PC-9 (cell line): ENCODE measurements at regions not wholly inside any gene's neighbourhood (a gene's known extent, or its start where the extent isn't known, plus 50 kb on each side); places are given as distances from the start of the nearest gene placed in this dataset.
"Not testable (repeated sequence)": the region's sequence is repeated elsewhere in the genome, so short reads cannot be mapped to it uniquely, and the experiment has no call there.

ENCODE experiments used
- BruUV-seq: library from RNA; stranded (reverse); fragments of 400-500 nt; replicated peaks from 2 replicates; lab custom pipeline; 2021; lab: Mats Ljungman, UMichigan
- CTCF ChIA-PET: fragments of 300-600 bp; sonication (Branson Sonifier 250); formaldehyde crosslinking; loops from one replicate; lab custom pipeline; 2022; ENCODE audit warnings: antibody characterized with exemption; lab: Charles Lee
- POLR2A ChIA-PET: fragments of 300-600 bp; sonication (Branson Sonifier 250); formaldehyde crosslinking; loops from one replicate; lab custom pipeline; 2022; ENCODE audit warnings: antibody characterized with exemption; ENCODE audit not compliant: unreplicated experiment; lab: Charles Lee
- DNase-seq, 2 experiments: peaks; one replicate each; pipeline versions ENCODE4 v3.0.0 to v3.0.0-alpha.2; 2015 to 2022; ENCODE audit warnings: mixed read lengths in 1 of 2
- H2AFZ ChIP-seq: fragments of 200-600 bp; sonication (generic); 2 replicates; pipeline ENCODE4 v1.8.1; 2017; ENCODE audit warnings: antibody characterized with exemption
- H3F3A ChIP-seq: fragments of 200-600 bp; sonication (generic); 2 replicates; pipeline ENCODE4 v1.8.1; 2017; ENCODE audit warnings: antibody characterized with exemption, mild to moderate bottlenecking, low read depth; ENCODE audit not compliant: insufficient read depth
- H3K27ac ChIP-seq: fragments of 200-600 bp; sonication (generic); 2 replicates; pipeline ENCODE4 v1.6.1; 2016; ENCODE audit warnings: mixed run types
- H3K27me3 ChIP-seq: fragments of 200-600 bp; sonication (generic); 2 replicates; pipeline ENCODE4 v1.6.1; 2016; ENCODE audit warnings: low read depth, mixed run types; ENCODE audit not compliant: insufficient read depth
- H3K36me3 ChIP-seq: fragments of 200-600 bp; sonication (generic); 2 replicates; pipeline ENCODE4 v1.6.1; 2016; ENCODE audit warnings: low read depth, mixed run types
- H3K4me1 ChIP-seq: fragments of 200-600 bp; sonication (generic); replicated peaks from 2 replicates; pipeline ENCODE4 v1.6.1; 2016; ENCODE audit warnings: mixed run types; ENCODE audit not compliant: insufficient read depth
- H3K4me2 ChIP-seq: fragments of 200-600 bp; sonication (generic); 2 replicates; pipeline ENCODE4 v1.6.1; 2017; ENCODE audit warnings: mixed run types
- H3K4me3 ChIP-seq: fragments of 200-600 bp; sonication (generic); 2 replicates; pipeline ENCODE4 v1.6.1; 2016; ENCODE audit warnings: mixed run types
- H3K79me2 ChIP-seq: fragments of 200-600 bp; sonication (generic); 2 replicates; pipeline ENCODE4 v1.6.1; 2017; ENCODE audit warnings: low read depth, mixed run types
- H3K9me2 ChIP-seq: fragments of 200-600 bp; sonication (generic); 2 replicates; pipeline ENCODE4 v1.8.1; 2017; ENCODE audit warnings: mild to moderate bottlenecking; ENCODE audit not compliant: insufficient read depth
- H3K9me3 ChIP-seq: fragments of 200-600 bp; sonication (generic); 2 replicates; pipeline ENCODE4 v1.8.1; 2016; ENCODE audit warnings: low read depth; ENCODE audit not compliant: insufficient read depth
- H4K20me1 ChIP-seq: fragments of 200-600 bp; sonication (generic); 2 replicates; pipeline ENCODE4 v1.8.1; 2017; ENCODE audit not compliant: insufficient read depth
- EZH2 ChIP-seq: fragments of 200-600 bp; sonication (generic); IDR thresholded peaks from 2 replicates; pipeline ENCODE4 v1.8.0; 2017; ENCODE audit warnings: antibody characterized with exemption, low read depth
- intact Hi-C: fragments of 100-400 bp; cut with micrococcal nuclease; formaldehyde crosslinking; loops from one replicate; pipeline ENCODE4 v1.10.0; 2022; ENCODE audit not compliant: unreplicated experiment
- TF ChIP-seq, protein P1 (sequence below): fragments of 200-600 bp; sonication (generic); conservative IDR thresholded peaks from 2 replicates; pipeline ENCODE4 v1.6.1; 2017; ENCODE audit warnings: mixed run types, antibody characterized with exemption, mild to moderate bottlenecking, moderate library complexity

- H3K9me2 ChIP-seq, H3K36me3 ChIP-seq, H3K79me2 ChIP-seq, H2AFZ ChIP-seq, H3K9me3 ChIP-seq, CTCF ChIA-PET, H3K4me3 ChIP-seq, H3K4me1 ChIP-seq, BruUV-seq, POLR2A ChIA-PET, H3K27ac ChIP-seq, H3F3A ChIP-seq, intact Hi-C loops, H4K20me1 ChIP-seq: not testable (repeated sequence)
- peak in 1 of 2 experiments; percentile 28 for DNase-seq
- TF ChIP-seq, protein P1, sequence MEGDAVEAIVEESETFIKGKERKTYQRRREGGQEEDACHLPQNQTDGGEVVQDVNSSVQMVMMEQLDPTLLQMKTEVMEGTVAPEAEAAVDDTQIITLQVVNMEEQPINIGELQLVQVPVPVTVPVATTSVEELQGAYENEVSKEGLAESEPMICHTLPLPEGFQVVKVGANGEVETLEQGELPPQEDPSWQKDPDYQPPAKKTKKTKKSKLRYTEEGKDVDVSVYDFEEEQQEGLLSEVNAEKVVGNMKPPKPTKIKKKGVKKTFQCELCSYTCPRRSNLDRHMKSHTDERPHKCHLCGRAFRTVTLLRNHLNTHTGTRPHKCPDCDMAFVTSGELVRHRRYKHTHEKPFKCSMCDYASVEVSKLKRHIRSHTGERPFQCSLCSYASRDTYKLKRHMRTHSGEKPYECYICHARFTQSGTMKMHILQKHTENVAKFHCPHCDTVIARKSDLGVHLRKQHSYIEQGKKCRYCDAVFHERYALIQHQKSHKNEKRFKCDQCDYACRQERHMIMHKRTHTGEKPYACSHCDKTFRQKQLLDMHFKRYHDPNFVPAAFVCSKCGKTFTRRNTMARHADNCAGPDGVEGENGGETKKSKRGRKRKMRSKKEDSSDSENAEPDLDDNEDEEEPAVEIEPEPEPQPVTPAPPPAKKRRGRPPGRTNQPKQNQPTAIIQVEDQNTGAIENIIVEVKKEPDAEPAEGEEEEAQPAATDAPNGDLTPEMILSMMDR, result peak; percentile 48
- H3K4me2 ChIP-seq, result peak overlapping the region; percentile 37
- peaks cover 14% of the 10 kb centered on the region; the same call in 1 of the 2 replicates for H3K27me3 ChIP-seq
Observed at GRCh38 chr20:29327600-29328420, 1929.7 kb upstream of the DEFB115 start.

GRCh38 chr20:29330429-29331115 lies 1926.9 kb upstream of the DEFB115 start:
- peaks cover 11% of the 10 kb centered on the region; the same call in 1 of the 2 replicates for H3K27me3 ChIP-seq
- POLR2A ChIA-PET, H3K9me3 ChIP-seq, CTCF ChIA-PET, intact Hi-C loops, H4K20me1 ChIP-seq, H3K36me3 ChIP-seq, H3K4me3 ChIP-seq, H3K9me2 ChIP-seq, H3F3A ChIP-seq, H3K27ac ChIP-seq, H3K79me2 ChIP-seq, DNase-seq, H3K4me1 ChIP-seq, BruUV-seq, H2AFZ ChIP-seq: not testable (repeated sequence)
- H3K4me2 ChIP-seq, result peak overlapping the region; percentile 50

DNA sequence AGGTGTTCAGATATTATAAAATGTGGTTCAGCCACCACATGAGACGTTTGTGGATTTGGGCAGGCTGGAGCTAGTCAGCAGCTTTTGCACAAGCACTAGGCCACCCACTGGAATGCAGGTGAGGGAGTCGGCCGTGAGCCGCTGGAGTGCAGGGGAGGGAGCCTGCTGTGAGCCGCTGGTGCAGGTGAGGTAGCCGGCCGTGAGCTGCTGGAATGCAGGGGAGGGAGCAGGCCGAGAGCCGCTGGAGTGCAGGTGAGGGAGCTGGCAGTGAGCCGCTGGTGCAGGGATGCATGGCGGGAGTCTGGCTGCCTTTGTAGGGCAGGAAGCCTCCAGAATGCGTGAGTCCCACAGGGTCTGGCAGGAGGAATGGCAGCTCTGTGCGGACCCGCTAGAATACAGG lies 1907.6 kb upstream of the DEFB115 start:
- intact Hi-C loops, result no loop called here
- Histone ChIP-seq H3F3A (no peaks in the 10 kb centered on the region), H3K36me3 (no peaks in the 10 kb centered on the region), H3K27ac (no peak overlapping the region), H3K9me3 (no peaks in the 10 kb centered on the region), H3K79me2 (no peaks in the 10 kb centered on the region), H3K4me2 (no peak overlapping the region), H3K27me3 (peaks cover 28% of the 10 kb centered on the region; the same call in 1 of the 2 replicates), H3K9me2 (no peaks in the 10 kb centered on the region), H2AFZ (no peak overlapping the region), H3K4me3 (no peak overlapping the region), H3K4me1 (no peaks in the 10 kb centered on the region), H4K20me1 (no peaks in the 10 kb centered on the region)
- BruUV-seq, result no TSS peak
- ChIA-PET POLR2A (no interaction called here), CTCF (no interaction called here)
- no peak for DNase-seq
- TF ChIP-seq, protein P1, result no peak
- TF ChIP-seq EZH2, result no peak

DNA sequence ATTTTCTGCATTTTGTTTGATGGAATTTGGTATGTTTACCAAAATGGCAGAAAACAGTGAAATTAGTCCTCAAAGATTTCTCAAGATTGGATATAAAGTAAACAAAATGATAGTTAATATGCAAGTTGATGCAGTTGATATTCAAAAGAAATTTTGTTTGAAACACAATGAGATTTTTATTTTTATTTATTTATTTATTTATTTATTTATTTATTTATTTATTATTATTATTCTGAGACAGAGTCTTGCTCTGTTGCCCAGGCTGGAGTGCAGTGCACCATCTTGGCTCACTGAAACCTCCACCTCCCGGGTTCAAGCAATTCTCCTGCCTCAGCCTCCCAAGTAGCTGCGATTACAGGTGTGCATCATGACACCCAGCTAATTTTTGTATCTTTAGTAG lies 1881.5 kb upstream of the DEFB115 start:
- POLR2A ChIA-PET, H3K9me2 ChIP-seq, H3K27ac ChIP-seq, H3F3A ChIP-seq, H4K20me1 ChIP-seq, H3K9me3 ChIP-seq, BruUV-seq, H2AFZ ChIP-seq, H3K27me3 ChIP-seq, H3K79me2 ChIP-seq, intact Hi-C loops, CTCF ChIA-PET, H3K36me3 ChIP-seq, DNase-seq, H3K4me3 ChIP-seq, H3K4me1 ChIP-seq, H3K4me2 ChIP-seq: not testable (repeated sequence)

DNA sequence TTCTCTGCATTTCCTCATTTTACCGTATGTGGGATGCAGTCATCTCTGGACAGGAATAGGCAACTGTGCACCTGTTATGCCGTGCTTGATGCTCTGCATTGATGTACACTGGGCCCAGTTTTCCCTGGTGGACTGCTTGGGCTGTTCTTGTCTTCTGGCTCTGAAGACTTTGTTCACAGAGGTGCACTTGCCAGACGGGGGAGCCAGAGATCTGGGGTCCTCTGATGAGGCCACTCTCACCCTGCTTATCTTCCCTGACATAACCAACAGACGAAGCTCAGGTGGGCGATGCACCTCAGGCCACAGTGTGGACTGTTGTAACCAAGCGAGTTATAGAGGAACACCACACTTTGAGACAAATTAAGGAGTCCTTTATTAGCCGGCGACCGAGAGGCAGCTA lies 1864.6 kb upstream of the DEFB115 start:
- DNase-seq, H3K27me3 ChIP-seq, CTCF ChIA-PET, H3K36me3 ChIP-seq, H3K9me3 ChIP-seq, BruUV-seq, H2AFZ ChIP-seq, H3K79me2 ChIP-seq, H3K27ac ChIP-seq, POLR2A ChIA-PET, H3F3A ChIP-seq, H3K4me1 ChIP-seq, H3K9me2 ChIP-seq, H3K4me2 ChIP-seq, intact Hi-C loops, H4K20me1 ChIP-seq, H3K4me3 ChIP-seq: not testable (repeated sequence)
